HCT116 (cell line): ENCODE measurements at regions not wholly inside any gene's neighbourhood (a gene's known extent, or its start where the extent isn't known, plus 50 kb on each side); places are given as distances from the start of the nearest gene placed in this dataset.

Experiments used
- ATAC-seq: fragments of 200-7000 bp; cut with Tn5 transposase; 2 replicates; pipeline ENCODE4 v1.9.1; 2020; ENCODE audit warnings: mild to moderate bottlenecking, moderate library complexity
- BruUV-seq: library from RNA; stranded (reverse); fragments of 400-500 nt; replicated peaks from 2 replicates; lab custom pipeline; 2021; lab: Mats Ljungman, UMichigan
- CTCF ChIA-PET: fragments of 300-600 bp; sonication (Branson Sonifier 250); formaldehyde crosslinking; loops from one replicate; lab custom pipeline; 2021; ENCODE audit warnings: antibody characterized with exemption; lab: Charles Lee
- POLR2A ChIA-PET: fragments of 300-600, 350-600 bp; sonication (Branson Sonifier 250); formaldehyde crosslinking; loops from one replicate; lab custom pipeline; 2021; ENCODE audit warnings: antibody characterized with exemption; lab: Charles Lee
- RAD21 ChIA-PET, 2 experiments: fragments of 300-600 bp; sonication (Branson Sonifier 250); formaldehyde crosslinking; loops; one replicate each; lab custom pipeline; 2023; ENCODE audit warnings: low total read pairs in 2 of 2; ENCODE audit not compliant: uncharacterized antibody in 2 of 2, unreplicated experiment in 2 of 2, low non-redundant PET in 1 of 2; lab: Charles Lee
- DNase-seq: peaks from one replicate; pipeline ENCODE4 v3.0.0-alpha.2; 2010; ENCODE audit warnings: low read depth, low spot score
- H2AFZ ChIP-seq: fragments of 200-600 bp; shearing (Covaris generic), sonication (generic); 2 replicates; pipeline ENCODE4 v1.6.1; 2017; ENCODE audit warnings: low read depth, mixed run types, mixed read lengths, antibody characterized with exemption, low read length; ENCODE audit not compliant: poor library complexity, severe bottlenecking
- H3K27ac ChIP-seq: 2 replicates; pipeline ENCODE4 v1.5.1; 2012; ENCODE audit warnings: low read depth, low read length
- H3K27me3 ChIP-seq: fragments of 200-600 bp; sonication (generic); 2 replicates; pipeline ENCODE4 v1.6.1; 2016; ENCODE audit warnings: mixed run types, low read length, mixed read lengths; ENCODE audit not compliant: insufficient read depth
- H3K36me3 ChIP-seq, 2 experiments: fragments of 200-500 bp in 1 of 2; fragments of 200-600 bp in 1 of 2; sonication (Bioruptor generic) in 1 of 2; sonication (generic) in 1 of 2; 2 replicates each; pipeline versions ENCODE4 v1.5.1 to v1.6.1; 2014 to 2016; ENCODE audit warnings: low read length in 2 of 2, inconsistent platforms in 1 of 2, mixed read lengths in 1 of 2, mixed run types in 1 of 2; ENCODE audit not compliant: insufficient read depth in 2 of 2, control insufficient read depth in 1 of 2
- H3K4me1 ChIP-seq, 2 experiments: fragments of 200-600 bp in 1 of 2; sonication (generic) in 1 of 2; 2 replicates each; pipeline versions ENCODE4 v1.5.1 to v1.6.1; 2012 to 2017; ENCODE audit warnings: low read length in 2 of 2, inconsistent platforms in 1 of 2, mild to moderate bottlenecking in 1 of 2, mixed read lengths in 1 of 2, mixed run types in 1 of 2, moderate library complexity in 1 of 2; ENCODE audit not compliant: insufficient read depth in 2 of 2, control insufficient read depth in 1 of 2
- H3K4me2 ChIP-seq: fragments of 200-600 bp; sonication (generic); 2 replicates; pipeline ENCODE4 v1.6.1; 2017; ENCODE audit warnings: mixed run types, low read length, mixed read lengths
- H3K4me3 ChIP-seq, 2 experiments: fragments of 200-600 bp in 1 of 2; sonication (generic) in 1 of 2; replicated peaks in 1 of 2; 2 replicates each; pipeline ENCODE4 v1.5.1; 2011 to 2016; ENCODE audit warnings: low read length in 2 of 2, control low read depth in 1 of 2, low read depth in 1 of 2, mild to moderate bottlenecking in 1 of 2, mixed read lengths in 1 of 2, mixed run types in 1 of 2
- H3K79me2 ChIP-seq: fragments of 200-600 bp; sonication (generic); 2 replicates; pipeline ENCODE4 v1.6.1; 2017; ENCODE audit warnings: mild to moderate bottlenecking, mixed run types, low read length, moderate library complexity, mixed read lengths; ENCODE audit not compliant: insufficient read depth
- H3K9ac ChIP-seq: fragments of 200-600 bp; sonication (generic); 2 replicates; pipeline ENCODE4 v1.6.1; 2016; ENCODE audit warnings: low read length, mixed read lengths
- H3K9me2 ChIP-seq: fragments of 200-600 bp; sonication (generic), shearing (Covaris generic); 2 replicates; pipeline ENCODE4 v1.6.1; 2017; ENCODE audit warnings: mixed run types, mild to moderate bottlenecking, moderate library complexity; ENCODE audit not compliant: insufficient read depth
- H3K9me3 ChIP-seq, 2 experiments: fragments of 200-500 bp in 1 of 2; fragments of 200-600 bp in 1 of 2; sonication (Bioruptor generic) in 1 of 2; sonication (generic) in 1 of 2; 2 replicates each; pipeline ENCODE4 v1.6.1; 2014 to 2017; ENCODE audit warnings: low read length in 2 of 2, mixed read lengths in 2 of 2, inconsistent platforms in 1 of 2, low read depth in 1 of 2, mild to moderate bottlenecking in 1 of 2, mixed run types in 1 of 2, moderate library complexity in 1 of 2; ENCODE audit not compliant: control insufficient read depth in 1 of 2, insufficient read depth in 1 of 2
- H4K20me1 ChIP-seq: fragments of 200-600 bp; sonication (generic), shearing (Covaris generic); 2 replicates; pipeline ENCODE4 v1.6.1; 2017; ENCODE audit warnings: mixed run types, mild to moderate bottlenecking, moderate library complexity; ENCODE audit not compliant: insufficient read depth
- CBX3 ChIP-seq: IDR thresholded peaks from 2 replicates; pipeline ENCODE4 v1.6.1; 2012; ENCODE audit warnings: low read depth
- CEBPB ChIP-seq: IDR thresholded peaks from 2 replicates; pipeline ENCODE4 v1.6.1; 2012; ENCODE audit warnings: low read depth
- CTCF ChIP-seq, 3 experiments: fragments of 200-600 bp in 1 of 3; sonication (generic) in 1 of 3; IDR thresholded peaks in 2 of 3; conservative IDR thresholded peaks in 1 of 3; 2 replicates each; pipeline ENCODE4 v1.5.1; 2012 to 2017; ENCODE audit warnings: low read depth in 2 of 3, low read length in 2 of 3, antibody characterized with exemption in 1 of 3, borderline replicate concordance in 1 of 3, control low read depth in 1 of 3, mild to moderate bottlenecking in 1 of 3, mixed read lengths in 1 of 3, mixed run types in 1 of 3, moderate library complexity in 1 of 3; ENCODE audit not compliant: insufficient read depth in 1 of 3
- EGR1 ChIP-seq: IDR thresholded peaks from 2 replicates; pipeline ENCODE4 v1.6.1; 2012; ENCODE audit warnings: low read depth
- ELF1 ChIP-seq: IDR thresholded peaks from 2 replicates; pipeline ENCODE4 v1.6.1; 2012; ENCODE audit warnings: low read depth, borderline replicate concordance
- EZH2 ChIP-seq: fragments of 200-600 bp; sonication (generic); IDR thresholded peaks from 2 replicates; pipeline ENCODE4 v1.6.1; 2017; ENCODE audit warnings: antibody characterized with exemption, mixed run types
- EZH2phosphoT487 ChIP-seq: fragments of 200-600 bp; IDR thresholded peaks from 2 replicates; pipeline ENCODE4 v1.6.1; 2018; ENCODE audit warnings: antibody characterized with exemption, borderline replicate concordance
- FOSL1 ChIP-seq: IDR thresholded peaks from 2 replicates; pipeline ENCODE4 v1.6.1; 2012; ENCODE audit warnings: low read depth
- JUND ChIP-seq: IDR thresholded peaks from 2 replicates; pipeline ENCODE4 v1.6.1; 2012
- POLR2A ChIP-seq: IDR thresholded peaks from 2 replicates; pipeline ENCODE4 v1.7.0; 2011; ENCODE audit warnings: borderline replicate concordance; ENCODE audit not compliant: insufficient read depth, insufficient read length; ENCODE audit errors: extremely low read depth
- RAD21 ChIP-seq: IDR thresholded peaks from 2 replicates; pipeline ENCODE4 v1.6.1; 2012; ENCODE audit warnings: low read depth, mild to moderate bottlenecking
- SIN3A ChIP-seq: IDR thresholded peaks from 2 replicates; pipeline ENCODE4 v1.6.1; 2012; ENCODE audit warnings: low read depth
- SRF ChIP-seq: IDR thresholded peaks from 2 replicates; pipeline ENCODE4 v1.6.1; 2012; ENCODE audit warnings: low read depth
- TCF7L2 ChIP-seq: IDR thresholded peaks from 2 replicates; pipeline ENCODE4 v1.7.0; 2011; ENCODE audit warnings: borderline replicate concordance, inconsistent platforms; ENCODE audit not compliant: insufficient read depth, insufficient read length; ENCODE audit errors: extremely low read depth
- YY1 ChIP-seq: IDR thresholded peaks from 2 replicates; pipeline ENCODE4 v1.6.1; 2011; ENCODE audit warnings: low read length, low read depth, moderate library complexity, mild to moderate bottlenecking; ENCODE audit not compliant: insufficient replicate concordance; ENCODE audit errors: extremely low read depth
- ZBTB33 ChIP-seq: IDR thresholded peaks from 2 replicates; pipeline ENCODE4 v1.6.1; 2011; ENCODE audit warnings: mild to moderate bottlenecking, low read length, moderate library complexity; ENCODE audit not compliant: insufficient replicate concordance; ENCODE audit errors: extremely low read depth
- ZNF274 ChIP-seq: fragments of 200-500 bp; sonication (Bioruptor generic); IDR thresholded peaks from 2 replicates; pipeline ENCODE4 v1.6.1; 2014; ENCODE audit warnings: mild to moderate bottlenecking, low read depth, low read length, inconsistent platforms
- intact Hi-C: fragments of 100-400 bp; cut with micrococcal nuclease; formaldehyde crosslinking; loops from 2 replicates; pipeline ENCODE4 v1.10.0; 2022

DNA sequence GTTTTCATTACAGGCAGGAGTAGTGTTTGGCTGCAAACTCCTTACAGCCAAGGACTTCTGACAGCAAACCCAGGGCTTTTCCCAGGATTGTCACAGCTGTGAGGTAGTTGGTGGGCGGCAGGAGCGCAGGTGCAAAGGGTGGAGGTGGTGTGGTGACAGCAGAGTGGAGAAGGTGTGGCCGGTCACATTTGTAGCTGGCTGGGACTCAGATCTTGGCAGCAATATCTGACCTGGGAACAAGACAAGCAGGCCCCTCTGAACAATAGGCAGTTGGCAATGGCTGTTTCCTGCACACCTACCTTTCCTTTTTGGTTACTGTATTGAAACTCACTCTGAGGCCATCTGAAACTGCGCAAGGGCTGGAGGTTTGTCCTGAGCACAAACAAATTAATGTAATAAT is 327.3 kb downstream of the COG6 start:
- intact Hi-C loops, result no loop called here
- RAD21 ChIA-PET, result no interaction called here
- H3K4me1 ChIP-seq, result no peaks in the 10 kb centered on the region
- TF ChIP-seq CEBPB, result no peak
- TF ChIP-seq SIN3A, result no peak
- TF ChIP-seq TCF7L2, result no peak
- TF ChIP-seq EZH2, result no peak
- no peak for TF ChIP-seq EZH2phosphoT487
- TF ChIP-seq, all 23 proteins: peak for 0
- Histone ChIP-seq H3K4me2 (no peak overlapping the region), H3K9me3 (no peaks in the 10 kb centered on the region), H3K36me3 (no peaks in the 10 kb centered on the region), H3K9me2 (no peaks in the 10 kb centered on the region), H3K79me2 (no peaks in the 10 kb centered on the region), H3K27ac (no peak overlapping the region), H3K4me3 (no peak overlapping the region), H3K27me3 (no peaks in the 10 kb centered on the region), H3K9ac (no peak overlapping the region), H4K20me1 (no peaks in the 10 kb centered on the region), H2AFZ (no peak overlapping the region)
- ChIA-PET POLR2A (no interaction called here), CTCF (no interaction called here)
- ATAC-seq (no peak), DNase-seq (no peak)
- no TSS peak for BruUV-seq

DNA sequence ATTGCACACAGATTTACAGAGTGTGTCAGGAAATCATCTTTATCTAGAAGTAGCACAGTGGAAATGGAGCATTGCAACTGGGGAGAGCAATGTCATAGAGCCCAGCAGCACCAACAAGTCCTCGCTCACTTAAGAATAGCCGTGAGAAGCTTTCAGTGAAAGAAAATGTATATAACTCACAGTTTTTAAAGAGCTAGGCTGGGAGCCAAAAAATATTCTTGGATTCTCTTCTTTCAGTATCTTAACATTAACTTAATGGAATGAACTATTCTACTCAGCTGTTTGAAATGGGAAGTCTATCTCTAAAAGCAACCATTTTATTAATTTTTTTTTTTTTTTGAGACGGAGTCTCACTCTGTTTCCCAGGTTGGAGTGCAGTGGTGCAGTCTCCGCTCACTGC is 329.6 kb downstream of the COG6 start:
- Histone ChIP-seq H3K79me2 (no peaks in the 10 kb centered on the region), H2AFZ (no peak overlapping the region), H3K36me3 (no peaks in the 10 kb centered on the region), H3K4me3 (no peak overlapping the region), H3K9me3 (no peaks in the 10 kb centered on the region), H4K20me1 (no peaks in the 10 kb centered on the region), H3K27me3 (no peaks in the 10 kb centered on the region), H3K9me2 (no peaks in the 10 kb centered on the region), H3K9ac (no peak overlapping the region), H3K4me1 (no peaks in the 10 kb centered on the region), H3K4me2 (no peak overlapping the region), H3K27ac (no peak overlapping the region)
- intact Hi-C loops, result no loop called here
- BruUV-seq, result no TSS peak
- ATAC-seq (no peak), DNase-seq (no peak)
- ChIA-PET POLR2A (no interaction called here), CTCF (no interaction called here), RAD21 (no interaction called here)
- TF ChIP-seq JUND (no peak), CTCF (IDR thresholded peaks at IDR 0.05 in 2 of 3, conservative IDR thresholded peaks at IDR 0.05 in 1 of 3; ENCODE audit: borderline replicate concordance in 1 of 3, insufficient read depth in 1 of 3, low read depth in 2 of 3, low read length in 2 of 3) (no peak), POLR2A (no peak), ZNF274 (no peak), ELF1 (no peak), RAD21 (no peak), ZBTB33 (no peak), EGR1 (no peak), EZH2phosphoT487 (no peak), FOSL1 (no peak), CBX3 (no peak), YY1 (no peak), SRF (no peak)
